Caco-2 (cell line): ENCODE measurements at regions not wholly inside any gene's neighbourhood (a gene's known extent, or its start where the extent isn't known, plus 50 kb on each side); places are given as distances from the start of the nearest gene placed in this dataset.
A peak's percentile ranks its signal among the peaks of the same experiment; 100 is the strongest.

ENCODE experiments used
- BruUV-seq: library from RNA; stranded (reverse); fragments of 400-500 nt; replicated peaks from 2 replicates; lab custom pipeline; 2021; lab: Mats Ljungman, UMichigan
- CTCF ChIA-PET: fragments of 300-600 bp; sonication (Branson Sonifier 250); formaldehyde crosslinking; loops from one replicate; lab custom pipeline; 2022; ENCODE audit warnings: antibody characterized with exemption; lab: Charles Lee
- POLR2A ChIA-PET: fragments of 300-600 bp; sonication (Branson Sonifier 250); formaldehyde crosslinking; loops from one replicate; lab custom pipeline; 2022; ENCODE audit warnings: antibody characterized with exemption; lab: Charles Lee
- DNase-seq, 2 experiments: peaks; one replicate each; pipeline versions ENCODE4 v3.0.0 to v3.0.0-alpha.2; 2020 to 2022
- H3K27me3 ChIP-seq: replicated peaks from 2 replicates; pipeline ENCODE4 v1.6.0; 2011; ENCODE audit warnings: low read length; ENCODE audit not compliant: control insufficient read depth, insufficient read depth
- H3K36me3 ChIP-seq: 2 replicates; pipeline ENCODE4 v1.5.1; 2011; ENCODE audit warnings: low read length; ENCODE audit not compliant: control insufficient read depth, insufficient read depth
- H3K4me1 ChIP-seq: fragments of 250-450 bp; sonication (Bioruptor Pico); 2 replicates; pipeline ENCODE4 v1.5.1; 2020; ENCODE audit warnings: mild to moderate bottlenecking
- H3K4me3 ChIP-seq: 2 replicates; pipeline ENCODE4 v1.5.1; 2011; ENCODE audit warnings: low read depth, mild to moderate bottlenecking, control low read depth, low read length
- H3K9me3 ChIP-seq: fragments of 250-450 bp; sonication (Bioruptor Pico); 2 replicates; pipeline ENCODE4 v1.5.1; 2020; ENCODE audit warnings: mild to moderate bottlenecking, moderate library complexity
- H3K27ac Mint-ChIP-seq: one replicate; pipeline ENCODE4 v1.8.0; 2022; ENCODE audit warnings: mixed read lengths; ENCODE audit not compliant: unreplicated experiment
- H3K27me3 Mint-ChIP-seq: one replicate; pipeline ENCODE4 v1.8.0; 2022; ENCODE audit warnings: mixed read lengths; ENCODE audit not compliant: insufficient read depth, unreplicated experiment
- H3K36me3 Mint-ChIP-seq: one replicate; pipeline ENCODE4 v1.8.0; 2022; ENCODE audit warnings: mild to moderate bottlenecking, mixed read lengths; ENCODE audit not compliant: insufficient read depth, unreplicated experiment
- H3K4me1 Mint-ChIP-seq: one replicate; pipeline ENCODE4 v1.8.0; 2022; ENCODE audit warnings: low read depth, mixed read lengths; ENCODE audit not compliant: unreplicated experiment
- H3K4me3 Mint-ChIP-seq: one replicate; pipeline ENCODE4 v1.8.0; 2022; ENCODE audit warnings: mild to moderate bottlenecking, moderate library complexity, mixed read lengths; ENCODE audit not compliant: unreplicated experiment
- H3K9me3 Mint-ChIP-seq: one replicate; pipeline ENCODE4 v1.8.0; 2022; ENCODE audit warnings: mixed read lengths; ENCODE audit not compliant: unreplicated experiment
- intact Hi-C: fragments of 100-400 bp; cut with micrococcal nuclease; formaldehyde crosslinking; loops from one replicate; pipeline ENCODE4 v1.10.0; 2022; ENCODE audit not compliant: unreplicated experiment
- TF ChIP-seq, protein P1 (sequence below), 2 experiments: fragments of 200-600 bp in 1 of 2; IDR thresholded peaks; 1 replicate in 1 of 2; 2 replicates in 1 of 2; pipeline versions ENCODE4 v1.5.1 to v1.8.0; 2011 to 2022; ENCODE audit warnings: antibody characterized with exemption in 1 of 2, control low read depth in 1 of 2, inconsistent platforms in 1 of 2, low read depth in 1 of 2, low read length in 1 of 2, mild to moderate bottlenecking in 1 of 2, moderate library complexity in 1 of 2; ENCODE audit not compliant: insufficient read depth in 1 of 2, severe bottlenecking in 1 of 2, unreplicated experiment in 1 of 2

DNA sequence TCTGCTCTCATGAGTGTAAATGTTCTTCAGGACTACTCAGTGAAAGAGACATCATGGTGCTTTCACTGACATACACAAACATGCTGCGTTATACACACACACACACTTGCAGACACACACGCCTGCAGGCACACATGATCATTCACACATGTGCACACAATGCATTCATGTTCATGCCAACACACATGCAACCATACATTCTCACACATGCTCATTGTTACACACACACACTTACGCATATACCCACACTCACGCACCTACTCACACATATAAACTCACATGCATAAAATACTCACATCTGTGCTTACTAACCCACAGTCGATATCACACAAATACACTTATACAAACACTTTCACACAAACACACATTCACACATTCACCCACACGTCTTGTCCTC lies 241.6 kb downstream of the LMX1A start:
- POLR2A ChIA-PET: no interaction called here
- Mint-ChIP-seq H3K27ac (no peak overlapping the region), H3K4me3 (no peak overlapping the region), H3K27me3 (peaks cover 9% of the 10 kb centered on the region), H3K4me1 (no peaks in the 10 kb centered on the region), H3K36me3 (no peaks in the 10 kb centered on the region), H3K9me3 (no peaks in the 10 kb centered on the region)
- Histone ChIP-seq H3K27me3 (no peaks in the 10 kb centered on the region), H3K4me3 (no peak overlapping the region), H3K36me3 (no peaks in the 10 kb centered on the region), H3K9me3 (no peaks in the 10 kb centered on the region), H3K4me1 (no peaks in the 10 kb centered on the region)
- no TSS peak for BruUV-seq
- DNase-seq: no peak
- TF ChIP-seq, protein P1, sequence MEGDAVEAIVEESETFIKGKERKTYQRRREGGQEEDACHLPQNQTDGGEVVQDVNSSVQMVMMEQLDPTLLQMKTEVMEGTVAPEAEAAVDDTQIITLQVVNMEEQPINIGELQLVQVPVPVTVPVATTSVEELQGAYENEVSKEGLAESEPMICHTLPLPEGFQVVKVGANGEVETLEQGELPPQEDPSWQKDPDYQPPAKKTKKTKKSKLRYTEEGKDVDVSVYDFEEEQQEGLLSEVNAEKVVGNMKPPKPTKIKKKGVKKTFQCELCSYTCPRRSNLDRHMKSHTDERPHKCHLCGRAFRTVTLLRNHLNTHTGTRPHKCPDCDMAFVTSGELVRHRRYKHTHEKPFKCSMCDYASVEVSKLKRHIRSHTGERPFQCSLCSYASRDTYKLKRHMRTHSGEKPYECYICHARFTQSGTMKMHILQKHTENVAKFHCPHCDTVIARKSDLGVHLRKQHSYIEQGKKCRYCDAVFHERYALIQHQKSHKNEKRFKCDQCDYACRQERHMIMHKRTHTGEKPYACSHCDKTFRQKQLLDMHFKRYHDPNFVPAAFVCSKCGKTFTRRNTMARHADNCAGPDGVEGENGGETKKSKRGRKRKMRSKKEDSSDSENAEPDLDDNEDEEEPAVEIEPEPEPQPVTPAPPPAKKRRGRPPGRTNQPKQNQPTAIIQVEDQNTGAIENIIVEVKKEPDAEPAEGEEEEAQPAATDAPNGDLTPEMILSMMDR (IDR thresholded peaks at IDR 0.05; ENCODE audit: insufficient read depth in 1 of 2, low read depth in 1 of 2, low read length in 1 of 2, severe bottlenecking in 1 of 2, unreplicated experiment in 1 of 2): no peak
- CTCF ChIA-PET: interaction anchor here (0.7 to 2.1 kb wide), 6 partner anchors 14 to 254 kb away, joined by 3 to 14 read pairs (median 3); no protein-coding TSS in a partner anchor
- intact Hi-C loops: loop anchor here (1.0 kb wide), 2 partner anchors 29 to 254 kb away; no protein-coding TSS in a partner anchor

DNA sequence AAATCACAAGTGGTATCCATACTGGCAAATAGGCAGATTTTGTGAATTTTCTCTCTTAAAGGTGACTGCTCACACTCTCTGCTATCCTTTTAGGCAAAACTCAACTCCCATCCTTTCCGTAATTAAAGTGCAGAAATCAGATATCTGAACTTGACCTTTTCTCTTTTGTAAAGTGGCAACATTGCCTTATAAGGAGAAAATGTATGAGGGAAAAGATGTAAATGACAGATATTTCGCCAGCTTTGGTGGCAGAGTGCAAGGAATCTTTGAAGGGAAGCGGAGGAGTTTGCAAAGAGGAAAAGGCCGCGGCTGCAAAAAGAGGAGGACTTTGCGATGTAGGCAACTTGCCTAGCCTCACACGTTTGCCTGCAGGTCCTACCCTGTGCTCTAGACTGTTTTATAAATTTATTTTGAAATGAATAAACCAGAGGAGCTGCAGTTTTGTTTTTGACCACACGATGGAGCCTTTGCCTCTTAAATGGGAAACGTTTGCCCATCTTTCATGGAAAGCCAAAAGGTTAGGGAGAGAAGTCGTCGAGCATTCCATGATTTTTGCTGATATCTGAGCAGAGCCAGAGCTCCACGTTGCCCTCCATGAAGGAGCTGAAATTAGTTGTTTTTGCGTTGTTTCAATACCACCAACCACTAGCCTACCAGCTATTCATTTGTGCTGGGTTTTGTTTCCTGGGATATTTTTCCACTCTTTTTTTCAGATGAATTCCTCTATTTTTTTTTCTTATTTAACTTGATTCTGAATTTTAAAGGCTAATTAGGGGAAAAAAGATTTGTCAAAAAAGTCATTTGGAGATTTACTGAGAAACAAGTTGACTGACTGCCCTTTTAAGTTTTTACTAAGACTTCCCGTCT lies 242.3 kb downstream of the LMX1A start:
- Mint-ChIP-seq H3K27ac (no peak overlapping the region), H3K36me3 (no peaks in the 10 kb centered on the region), H3K27me3 (peaks cover 5% of the 10 kb centered on the region), H3K4me1 (no peaks in the 10 kb centered on the region), H3K4me3 (no peak overlapping the region), H3K9me3 (no peaks in the 10 kb centered on the region)
- TF ChIP-seq, protein P1 (IDR thresholded peaks at IDR 0.05; ENCODE audit: insufficient read depth in 1 of 2, low read depth in 1 of 2, low read length in 1 of 2, severe bottlenecking in 1 of 2, unreplicated experiment in 1 of 2): peak; percentile 64 to 91
- H3K27me3 ChIP-seq: no peaks in the 10 kb centered on the region
- BruUV-seq: no TSS peak
- no peaks in the 10 kb centered on the region for H3K9me3 ChIP-seq
- H3K4me3 ChIP-seq: no peak overlapping the region
- intact Hi-C loops: loop anchor here (1.0 kb wide), 2 partner anchors 30 to 255 kb away; no protein-coding TSS in a partner anchor
- peaks cover 2% of the 10 kb centered on the region for H3K4me1 ChIP-seq
- peak; percentile 54 to 72 for DNase-seq
- POLR2A ChIA-PET: no interaction called here
- CTCF ChIA-PET: interaction anchor here (0.5 to 2.1 kb wide), 7 partner anchors 15 to 255 kb away, joined by 3 to 14 read pairs (median 3); no protein-coding TSS in a partner anchor
- H3K36me3 ChIP-seq: no peaks in the 10 kb centered on the region

DNA sequence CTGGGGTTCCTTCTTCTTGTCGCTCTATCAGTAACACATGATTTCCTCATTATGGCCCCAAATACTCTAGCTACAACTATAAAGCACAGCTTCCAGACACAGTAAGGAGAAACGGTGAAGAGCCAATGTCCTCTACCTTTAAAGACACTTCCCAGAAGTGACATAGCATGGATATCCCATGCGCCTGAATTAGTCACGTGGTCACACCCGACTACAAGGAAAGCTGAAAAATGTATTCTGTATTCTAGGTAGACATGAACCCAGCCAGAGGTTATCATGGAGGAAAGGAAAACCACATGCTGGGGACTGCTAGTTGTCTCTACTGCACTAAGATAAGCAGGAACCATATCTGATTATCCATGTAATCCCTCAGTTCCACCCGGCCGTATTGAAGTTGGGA lies 244.3 kb downstream of the LMX1A start:
- Histone ChIP-seq H3K36me3 (no peaks in the 10 kb centered on the region), H3K4me1 (peaks cover 8% of the 10 kb centered on the region), H3K9me3 (no peaks in the 10 kb centered on the region), H3K27me3 (no peaks in the 10 kb centered on the region), H3K4me3 (no peak overlapping the region)
- no TSS peak for BruUV-seq
- peaks cover 9% of the 10 kb centered on the region for H3K9me3 Mint-ChIP-seq
- TF ChIP-seq, protein P1 (IDR thresholded peaks at IDR 0.05; ENCODE audit: insufficient read depth in 1 of 2, low read depth in 1 of 2, low read length in 1 of 2, severe bottlenecking in 1 of 2, unreplicated experiment in 1 of 2): no peak
- H3K36me3 Mint-ChIP-seq: no peaks in the 10 kb centered on the region
- no peak for DNase-seq
- H3K4me1 Mint-ChIP-seq: no peaks in the 10 kb centered on the region
- CTCF ChIA-PET: interaction anchor here (0.6 to 1.0 kb wide), 2 partner anchors 25 to 255 kb away, joined by 3 read pairs; no protein-coding TSS in a partner anchor
- intact Hi-C loops: no loop called here
- H3K4me3 Mint-ChIP-seq: no peak overlapping the region
- H3K27ac Mint-ChIP-seq: no peak overlapping the region
- POLR2A ChIA-PET: no interaction called here
- H3K27me3 Mint-ChIP-seq: peaks cover 5% of the 10 kb centered on the region
